H1 (cell line): ENCODE measurements at regions not wholly inside any gene's neighbourhood (a gene's known extent, or its start where the extent isn't known, plus 50 kb on each side); places are given as distances from the start of the nearest gene placed in this dataset.

Experiments
- HDAC6 ChIP-seq: IDR thresholded peaks from one replicate; pipeline ENCODE4 v1.7.1; 2012; ENCODE audit warnings: low read depth, mild to moderate bottlenecking, inconsistent platforms, low read length, moderate library complexity
- RBBP5 ChIP-seq: IDR thresholded peaks from 2 replicates; pipeline ENCODE4 v1.7.1; 2012; ENCODE audit warnings: low read depth, mild to moderate bottlenecking, inconsistent platforms, low read length, moderate library complexity, borderline replicate concordance
- TF ChIP-seq, protein P1 (sequence below): IDR thresholded peaks from 2 replicates; pipeline ENCODE4 v1.6.1; 2011; ENCODE audit warnings: low read length, improper control_type of control experiment

DNA sequence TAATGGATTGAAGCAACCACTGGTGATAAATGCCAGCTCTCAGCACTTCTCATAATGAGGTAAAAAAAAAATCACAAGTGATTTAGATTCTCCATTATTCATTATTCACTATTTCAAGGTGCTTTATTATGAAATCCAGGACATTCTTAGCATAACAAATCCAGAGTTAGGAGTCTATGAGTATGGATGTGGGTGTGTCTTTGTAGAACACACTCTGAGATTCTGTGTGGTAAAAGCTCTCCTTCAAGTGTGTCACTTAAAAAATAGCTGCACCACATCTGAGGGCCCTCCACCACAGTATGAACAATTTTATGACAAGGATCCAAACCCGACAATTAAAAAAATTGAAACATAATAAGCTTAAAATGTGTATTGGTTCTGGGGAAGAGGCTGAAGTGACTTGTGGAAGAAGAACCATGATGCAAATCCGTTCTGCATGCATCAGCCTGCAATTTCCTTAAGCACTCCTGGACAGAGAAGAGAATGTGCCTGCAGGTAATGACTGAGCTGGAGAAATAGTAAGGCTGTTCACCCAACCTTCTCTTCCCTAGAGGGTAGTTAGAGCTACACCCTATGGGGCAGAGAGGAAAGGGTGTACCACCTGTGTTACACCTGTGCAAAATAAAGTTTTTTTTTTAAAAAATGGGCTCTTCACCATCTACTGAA lies 488.5 kb upstream of the MGAT4C start (continued):
- no peak for TF ChIP-seq RBBP5
- TF ChIP-seq HDAC6 = no peak
- TF ChIP-seq, protein P1, sequence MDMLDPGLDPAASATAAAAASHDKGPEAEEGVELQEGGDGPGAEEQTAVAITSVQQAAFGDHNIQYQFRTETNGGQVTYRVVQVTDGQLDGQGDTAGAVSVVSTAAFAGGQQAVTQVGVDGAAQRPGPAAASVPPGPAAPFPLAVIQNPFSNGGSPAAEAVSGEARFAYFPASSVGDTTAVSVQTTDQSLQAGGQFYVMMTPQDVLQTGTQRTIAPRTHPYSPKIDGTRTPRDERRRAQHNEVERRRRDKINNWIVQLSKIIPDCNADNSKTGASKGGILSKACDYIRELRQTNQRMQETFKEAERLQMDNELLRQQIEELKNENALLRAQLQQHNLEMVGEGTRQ = no peak
